ENCODE measurements at regions not wholly inside any gene's neighbourhood (a gene's known extent, or its start where the extent isn't known, plus 50 kb on each side); places are given as distances from the start of the nearest gene placed in this dataset.

GRCh38 chr4:185931375-185931774, 119.4 kb upstream of the SORBS2 start:
- DNase-seq, result no peak

GRCh38 chr4:185931986-185932385, 120.0 kb upstream of the SORBS2 start:
- no peak for DNase-seq

- no peak for DNase-seq
Measured at GRCh38 chr4:185932491-185932890, 120.5 kb upstream of the SORBS2 start.

GRCh38 chr4:185933078-185933581, 121.1 kb upstream of the SORBS2 start:
- DNase-seq, result peak; percentile 21

GRCh38 chr4:185936650-185937376, 124.8 kb upstream of the SORBS2 start:
- DNase-seq, result peak; percentile 16

GRCh38 chr4:185938654-185939053, 126.7 kb upstream of the SORBS2 start:
- DNase-seq, result peak; percentile 33

- no peak for DNase-seq
Measured at GRCh38 chr4:185941461-185941860, 127.5 kb upstream of the TLR3 start.

GRCh38 chr4:185945252-185945651, 123.7 kb upstream of the TLR3 start:
- DNase-seq, result no peak

GRCh38 chr4:185945906-185946305, 123.0 kb upstream of the TLR3 start:
- DNase-seq, result no peak

- peak; percentile 53 for DNase-seq
Measured at GRCh38 chr4:185950891-185951290, 118.1 kb upstream of the TLR3 start.

GRCh38 chr4:185955151-185955770, 113.7 kb upstream of the TLR3 start:
- peak; percentile 64 for DNase-seq

GRCh38 chr4:185955826-185956543, 113.0 kb upstream of the TLR3 start:
- peak; percentile 80 for DNase-seq

- no peak for DNase-seq
Measured at GRCh38 chr4:185956544-185956940, 112.4 kb upstream of the TLR3 start.

- DNase-seq, result no peak
Measured at GRCh38 chr4:185958094-185958747, 110.7 kb upstream of the TLR3 start.

- DNase-seq, result no peak
Measured at GRCh38 chr4:185965426-185966384, 103.3 kb upstream of the TLR3 start.

GRCh38 chr4:185966549-185966948, 102.4 kb upstream of the TLR3 start:
- DNase-seq, result no peak

- no peak for DNase-seq
Measured at GRCh38 chr4:185966997-185967775, 101.8 kb upstream of the TLR3 start.

- no peak for DNase-seq
Measured at GRCh38 chr4:185969657-185970056, 99.3 kb upstream of the TLR3 start.

- DNase-seq, result no peak
Measured at GRCh38 chr4:185987961-185988627, 80.9 kb upstream of the TLR3 start.

GRCh38 chr4:185991770-185992169, 77.2 kb upstream of the TLR3 start:
- peak; percentile 77 for DNase-seq

GRCh38 chr4:185992585-185992984, 76.4 kb upstream of the TLR3 start:
- no peak for DNase-seq

All from eye (tissue), 1 donor.